Progenitor cell of endocrine pancreas (in vitro differentiated cells): ENCODE measurements at regions not wholly inside any gene's neighbourhood (a gene's known extent, or its start where the extent isn't known, plus 50 kb on each side); places are given as distances from the start of the nearest gene placed in this dataset.

Source experiments
- DNase-seq: peaks from one replicate; pipeline ENCODE4 v3.0.0; 2021; ENCODE audit warnings: low spot score; ENCODE audit not compliant: unreplicated experiment
- H3K27ac Mint-ChIP-seq: 2 replicates; pipeline ENCODE4 v1.8.0; 2021; ENCODE audit warnings: mild to moderate bottlenecking, moderate library complexity, mixed read lengths
- H3K27me3 Mint-ChIP-seq: 2 replicates; pipeline ENCODE4 v1.8.0; 2021; ENCODE audit warnings: mixed read lengths
- H3K36me3 Mint-ChIP-seq: 2 replicates; pipeline ENCODE4 v1.8.0; 2022; ENCODE audit warnings: mixed read lengths; ENCODE audit not compliant: insufficient read depth
- H3K4me1 Mint-ChIP-seq: 2 replicates; pipeline ENCODE4 v1.8.0; 2021; ENCODE audit warnings: low read depth, mixed read lengths
- H3K4me3 Mint-ChIP-seq: 2 replicates; pipeline ENCODE4 v1.8.0; 2021; ENCODE audit warnings: low read depth, mild to moderate bottlenecking, moderate library complexity, mixed read lengths
- H3K9me3 Mint-ChIP-seq: 2 replicates; pipeline ENCODE4 v1.8.0; 2021; ENCODE audit warnings: low read depth, mixed read lengths
- CTCF ChIP-seq: fragments of 200-600 bp; sonication (generic); IDR thresholded peaks from one replicate; pipeline ENCODE4 v1.5.0; 2021; ENCODE audit warnings: antibody characterized with exemption, mild to moderate bottlenecking; ENCODE audit not compliant: unreplicated experiment

- no peak for DNase-seq
- no peaks in the 10 kb centered on the region for H3K4me1 Mint-ChIP-seq
- no peaks in the 10 kb centered on the region for H3K36me3 Mint-ChIP-seq
- H3K9me3 Mint-ChIP-seq: no peaks in the 10 kb centered on the region
- no peak overlapping the region for H3K27ac Mint-ChIP-seq
- TF ChIP-seq CTCF: no peak
- no peaks in the 10 kb centered on the region for H3K27me3 Mint-ChIP-seq
- no peak overlapping the region for H3K4me3 Mint-ChIP-seq
Measured at GRCh38 chr4:65831828-65832227, 161.5 kb upstream of the EPHA5 start.

GRCh38 chr4:65825116-65825753 lies 154.9 kb upstream of the EPHA5 start:
- H3K27me3 Mint-ChIP-seq: no peaks in the 10 kb centered on the region
- H3K9me3 Mint-ChIP-seq: no peaks in the 10 kb centered on the region
- no peak overlapping the region for H3K27ac Mint-ChIP-seq
- DNase-seq: no peak
- no peaks in the 10 kb centered on the region for H3K4me1 Mint-ChIP-seq
- no peaks in the 10 kb centered on the region for H3K36me3 Mint-ChIP-seq
- H3K4me3 Mint-ChIP-seq: no peak overlapping the region
- TF ChIP-seq CTCF: no peak

GRCh38 chr4:65819192-65819591 lies 148.9 kb upstream of the EPHA5 start:
- H3K4me1 Mint-ChIP-seq: peaks cover 5% of the 10 kb centered on the region
- peaks cover 5% of the 10 kb centered on the region for H3K36me3 Mint-ChIP-seq
- H3K27me3 Mint-ChIP-seq: no peaks in the 10 kb centered on the region
- no peak for TF ChIP-seq CTCF
- peaks cover 14% of the 10 kb centered on the region for H3K9me3 Mint-ChIP-seq
- no peak overlapping the region for H3K4me3 Mint-ChIP-seq
- DNase-seq: no peak
- H3K27ac Mint-ChIP-seq: no peak overlapping the region

- no peak overlapping the region for H3K27ac Mint-ChIP-seq
- peaks cover 6% of the 10 kb centered on the region for H3K9me3 Mint-ChIP-seq
- DNase-seq: no peak
- H3K36me3 Mint-ChIP-seq: no peaks in the 10 kb centered on the region
- no peaks in the 10 kb centered on the region for H3K27me3 Mint-ChIP-seq
- H3K4me3 Mint-ChIP-seq: no peak overlapping the region
- TF ChIP-seq CTCF: no peak
- H3K4me1 Mint-ChIP-seq: peaks cover 8% of the 10 kb centered on the region
Measured at GRCh38 chr4:65805936-65806335, 135.6 kb upstream of the EPHA5 start.

GRCh38 chr4:65799513-65799912 lies 129.2 kb upstream of the EPHA5 start:
- H3K27ac Mint-ChIP-seq: no peak overlapping the region
- H3K27me3 Mint-ChIP-seq: no peaks in the 10 kb centered on the region
- no peak for DNase-seq
- H3K4me1 Mint-ChIP-seq: peaks cover 12% of the 10 kb centered on the region
- H3K9me3 Mint-ChIP-seq: no peaks in the 10 kb centered on the region
- H3K36me3 Mint-ChIP-seq: no peaks in the 10 kb centered on the region
- no peak overlapping the region for H3K4me3 Mint-ChIP-seq
- no peak for TF ChIP-seq CTCF
